Type B pancreatic cell (in vitro differentiated cells): ENCODE measurements at regions not wholly inside any gene's neighbourhood (a gene's known extent, or its start where the extent isn't known, plus 50 kb on each side); places are given as distances from the start of the nearest gene placed in this dataset.

Experiments used
- DNase-seq: peaks from one replicate; pipeline ENCODE4 v3.0.0; 2021; ENCODE audit warnings: mixed read lengths; ENCODE audit not compliant: unreplicated experiment; ENCODE audit errors: extremely low spot score
- H3K27ac Mint-ChIP-seq: 2 replicates; pipeline ENCODE4 v1.8.0; 2021; ENCODE audit warnings: mild to moderate bottlenecking, mixed read lengths
- H3K27me3 Mint-ChIP-seq: 2 replicates; pipeline ENCODE4 v1.8.0; 2021; ENCODE audit warnings: mixed read lengths
- H3K36me3 Mint-ChIP-seq: 2 replicates; pipeline ENCODE4 v1.8.0; 2021; ENCODE audit warnings: mixed read lengths
- H3K4me1 Mint-ChIP-seq: one replicate; pipeline ENCODE4 v1.8.0; 2021; ENCODE audit warnings: mixed read lengths; ENCODE audit not compliant: unreplicated experiment
- H3K4me3 Mint-ChIP-seq: 2 replicates; pipeline ENCODE4 v1.8.0; 2021; ENCODE audit warnings: mild to moderate bottlenecking, mixed read lengths
- H3K9me3 Mint-ChIP-seq: 2 replicates; pipeline ENCODE4 v1.8.0; 2021; ENCODE audit warnings: mixed read lengths
- CTCF ChIP-seq: fragments of 200-600 bp; sonication (generic); conservative IDR thresholded peaks from 2 replicates; pipeline ENCODE4 v1.5.0; 2021; ENCODE audit warnings: antibody characterized with exemption, mild to moderate bottlenecking

DNA sequence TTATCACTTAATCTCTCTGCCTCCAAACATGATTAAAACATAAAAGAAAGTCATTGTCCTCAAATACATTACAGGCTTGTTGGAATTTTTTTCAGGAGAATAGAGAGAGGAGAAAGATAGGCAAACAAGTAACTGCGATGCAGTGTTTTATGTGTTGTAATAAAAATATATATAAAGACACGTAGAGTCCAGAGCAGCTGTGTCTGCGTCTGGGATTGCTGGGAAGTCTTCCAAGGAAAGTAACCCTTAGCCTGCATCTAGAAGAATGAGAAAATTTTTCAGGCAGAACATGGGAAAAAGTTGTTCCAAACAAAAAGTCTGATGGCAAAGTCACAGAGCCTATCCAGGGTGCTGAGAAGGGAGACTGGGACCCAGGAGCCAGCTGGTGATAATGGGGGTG, 91.8 kb upstream of the ST6GAL2 start:
- DNase-seq: no peak
- peaks cover 21% of the 10 kb centered on the region for H3K4me1 Mint-ChIP-seq
- H3K36me3 Mint-ChIP-seq: no peaks in the 10 kb centered on the region
- H3K27ac Mint-ChIP-seq: no peak overlapping the region
- no peak for TF ChIP-seq CTCF
- H3K27me3 Mint-ChIP-seq: peaks cover 2% of the 10 kb centered on the region
- H3K4me3 Mint-ChIP-seq: no peak overlapping the region
- no peaks in the 10 kb centered on the region for H3K9me3 Mint-ChIP-seq

DNA sequence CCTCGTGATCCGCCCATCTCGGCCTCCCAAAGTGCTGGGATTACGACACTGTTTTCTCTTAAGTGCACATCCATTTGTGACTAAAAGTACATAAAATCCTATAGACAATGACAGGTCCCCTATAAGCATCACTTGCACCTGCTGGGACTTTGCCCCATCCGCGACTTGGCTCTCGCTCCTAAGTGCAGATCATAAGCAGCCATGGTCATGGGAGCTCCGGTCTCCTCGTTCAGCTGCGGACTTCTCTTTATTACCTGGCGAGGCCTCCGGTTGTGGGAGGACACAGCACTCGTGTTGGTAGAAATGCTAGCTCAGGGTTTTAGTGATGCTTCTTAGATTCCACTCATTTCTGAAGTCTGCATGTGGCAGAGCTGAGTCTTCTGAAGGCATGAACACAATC, 92.7 kb upstream of the ST6GAL2 start:
- H3K4me3 Mint-ChIP-seq: no peak overlapping the region
- peaks cover 2% of the 10 kb centered on the region for H3K27me3 Mint-ChIP-seq
- peaks cover 21% of the 10 kb centered on the region for H3K4me1 Mint-ChIP-seq
- DNase-seq: no peak
- H3K27ac Mint-ChIP-seq: no peak overlapping the region
- no peaks in the 10 kb centered on the region for H3K36me3 Mint-ChIP-seq
- no peak for TF ChIP-seq CTCF
- no peaks in the 10 kb centered on the region for H3K9me3 Mint-ChIP-seq

GRCh38 chr2:106981491-106981890, 95.5 kb upstream of the ST6GAL2 start:
- no peaks in the 10 kb centered on the region for H3K9me3 Mint-ChIP-seq
- no peak for DNase-seq
- H3K4me3 Mint-ChIP-seq: no peak overlapping the region
- H3K4me1 Mint-ChIP-seq: peaks cover 9% of the 10 kb centered on the region
- H3K27me3 Mint-ChIP-seq: no peaks in the 10 kb centered on the region
- TF ChIP-seq CTCF: no peak
- H3K27ac Mint-ChIP-seq: no peak overlapping the region
- no peaks in the 10 kb centered on the region for H3K36me3 Mint-ChIP-seq

DNA sequence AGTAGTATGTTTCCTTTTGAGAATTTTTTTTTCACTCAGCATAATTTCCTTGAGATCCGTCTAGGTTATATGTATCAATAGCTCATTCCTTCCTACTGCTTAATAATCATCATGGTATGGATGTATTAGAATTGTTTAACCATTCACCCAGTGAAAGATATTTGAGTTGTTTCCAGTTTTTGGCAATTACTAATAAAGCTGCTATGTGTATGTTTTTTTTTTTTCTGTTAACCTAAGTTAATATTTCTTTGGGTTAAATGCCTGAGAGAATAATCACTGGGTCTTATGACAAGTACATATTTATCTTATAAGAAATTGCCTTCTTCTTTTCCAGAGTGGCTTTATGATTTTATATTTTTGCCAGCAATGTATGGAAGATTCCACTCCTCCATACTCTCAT, 96.4 kb upstream of the ST6GAL2 start:
- Mint-ChIP-seq H3K27me3 (no peaks in the 10 kb centered on the region), H3K4me3 (no peak overlapping the region), H3K4me1 (peaks cover 3% of the 10 kb centered on the region), H3K36me3 (no peaks in the 10 kb centered on the region), H3K27ac (no peak overlapping the region), H3K9me3 (no peaks in the 10 kb centered on the region)
- TF ChIP-seq CTCF: no peak
- no peak for DNase-seq

GRCh38 chr2:106983305-106983704, 97.3 kb upstream of the ST6GAL2 start:
- no peaks in the 10 kb centered on the region for H3K4me1 Mint-ChIP-seq
- no peak for TF ChIP-seq CTCF
- no peak overlapping the region for H3K4me3 Mint-ChIP-seq
- no peaks in the 10 kb centered on the region for H3K9me3 Mint-ChIP-seq
- no peak overlapping the region for H3K27ac Mint-ChIP-seq
- DNase-seq: no peak
- peaks cover 6% of the 10 kb centered on the region for H3K27me3 Mint-ChIP-seq
- H3K36me3 Mint-ChIP-seq: no peaks in the 10 kb centered on the region

DNA sequence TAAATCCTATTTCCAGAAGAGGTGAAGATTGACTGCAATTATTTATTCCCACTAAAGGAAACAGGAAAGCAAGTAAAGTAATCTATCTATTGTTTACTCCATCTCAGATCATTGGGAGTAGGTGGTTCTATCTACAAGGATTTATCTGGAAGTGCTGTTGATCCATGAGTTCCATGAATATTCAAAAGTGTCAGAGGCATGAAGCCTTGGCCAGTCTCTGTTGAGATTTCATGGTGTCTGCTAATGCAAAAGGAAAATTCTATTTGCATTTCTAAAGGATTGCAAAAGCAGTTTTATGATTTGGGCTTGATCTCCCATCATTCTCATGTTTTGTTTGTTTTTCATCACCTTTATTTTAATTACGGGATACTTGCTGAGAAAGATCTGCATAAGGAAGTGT, 102.4 kb upstream of the ST6GAL2 start:
- TF ChIP-seq CTCF: no peak
- Mint-ChIP-seq H3K36me3 (no peaks in the 10 kb centered on the region), H3K27me3 (peaks cover 6% of the 10 kb centered on the region), H3K27ac (no peak overlapping the region), H3K4me3 (no peak overlapping the region), H3K4me1 (peaks cover 5% of the 10 kb centered on the region), H3K9me3 (no peaks in the 10 kb centered on the region)
- DNase-seq: no peak
